GM12875 (cell line): ENCODE measurements at regions not wholly inside any gene's neighbourhood (a gene's known extent, or its start where the extent isn't known, plus 50 kb on each side); places are given as distances from the start of the nearest gene placed in this dataset.

ENCODE experiments used
- H3K4me3 ChIP-seq: one replicate; pipeline ENCODE4 v1.5.1; 2011; ENCODE audit warnings: low read depth, low read length, control low read depth
- CTCF ChIP-seq: IDR thresholded peaks from 2 replicates; pipeline ENCODE4 v1.5.1; 2011; ENCODE audit warnings: low read depth, mild to moderate bottlenecking, control low read depth, inconsistent platforms, low read length, moderate library complexity, borderline replicate concordance; ENCODE audit not compliant: insufficient read depth

- TF ChIP-seq CTCF: no peak
- H3K4me3 ChIP-seq: no peak overlapping the region
Observed at GRCh38 chr1:23622284-23622683, 63.0 kb upstream of the ID3 start.

DNA sequence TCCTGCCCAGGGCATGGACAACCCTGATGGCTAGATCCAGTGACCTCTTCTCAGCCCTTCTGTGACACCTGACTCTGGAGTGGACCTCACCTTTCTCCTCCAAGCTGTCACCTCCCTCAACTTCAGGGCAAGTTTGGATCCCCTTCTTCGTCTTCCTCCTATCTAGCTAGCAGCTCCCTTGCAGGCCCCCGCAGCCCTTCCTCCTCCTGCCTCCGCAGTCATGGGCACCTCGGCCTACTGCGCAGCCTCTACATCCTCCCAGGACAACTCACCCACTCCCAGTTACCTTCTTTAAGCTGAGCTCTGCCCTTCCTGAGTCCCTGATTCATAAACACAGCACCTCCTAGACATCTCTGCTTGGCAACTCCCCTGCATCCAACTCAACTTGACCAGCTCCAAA, 61.3 kb upstream of the ID3 start:
- H3K4me3 ChIP-seq: no peak overlapping the region
- TF ChIP-seq CTCF: no peak

DNA sequence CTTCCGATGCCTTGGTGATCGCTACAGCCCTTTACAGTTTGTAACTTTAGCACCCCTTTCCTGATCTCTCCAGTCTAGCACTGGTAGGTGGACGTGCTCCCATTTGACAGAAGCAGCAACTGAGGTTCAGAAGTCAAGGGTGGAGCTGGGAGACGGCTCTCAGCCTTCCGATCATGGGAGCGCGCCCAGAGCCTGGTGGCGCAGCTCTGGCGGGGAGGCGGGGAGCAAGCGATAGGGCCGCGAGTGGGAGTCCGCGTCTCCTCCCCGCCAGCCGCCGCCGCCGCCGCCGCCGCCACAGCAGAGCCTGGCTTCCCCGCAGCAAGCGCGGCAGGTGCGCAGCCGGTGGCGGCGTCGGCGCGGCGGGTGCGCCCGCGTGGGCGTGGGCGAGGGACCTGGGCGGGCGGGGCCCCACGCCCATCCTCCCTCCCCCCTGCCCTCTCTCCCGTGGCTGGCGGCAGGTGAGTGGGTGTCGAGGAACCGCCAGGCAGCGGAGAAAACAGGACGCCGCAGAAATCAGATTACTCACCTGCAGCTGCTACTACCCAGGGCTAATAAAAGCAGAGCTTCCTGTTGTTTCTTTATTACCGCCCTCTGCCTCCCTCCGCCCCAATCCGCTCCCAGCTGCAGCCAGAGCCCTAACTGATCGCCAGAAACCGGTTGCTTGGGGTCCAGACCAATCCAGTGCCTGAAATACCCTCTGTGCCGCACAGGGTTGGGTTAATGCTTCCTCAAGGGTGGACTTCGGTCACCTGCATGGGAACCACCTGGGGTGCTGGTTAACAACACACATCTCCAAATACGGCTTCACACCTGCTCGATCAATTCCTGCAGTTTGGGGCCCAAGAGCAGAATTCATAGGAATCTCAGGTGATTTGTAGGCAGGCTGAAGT, 60.2 kb upstream of the ID3 start:
- H3K4me3 ChIP-seq: peak overlapping the region; percentile 50
- TF ChIP-seq CTCF: no peak

GRCh38 chr1:23618586-23619083, 59.3 kb upstream of the ID3 start:
- peak overlapping the region; percentile 50 for H3K4me3 ChIP-seq

DNA sequence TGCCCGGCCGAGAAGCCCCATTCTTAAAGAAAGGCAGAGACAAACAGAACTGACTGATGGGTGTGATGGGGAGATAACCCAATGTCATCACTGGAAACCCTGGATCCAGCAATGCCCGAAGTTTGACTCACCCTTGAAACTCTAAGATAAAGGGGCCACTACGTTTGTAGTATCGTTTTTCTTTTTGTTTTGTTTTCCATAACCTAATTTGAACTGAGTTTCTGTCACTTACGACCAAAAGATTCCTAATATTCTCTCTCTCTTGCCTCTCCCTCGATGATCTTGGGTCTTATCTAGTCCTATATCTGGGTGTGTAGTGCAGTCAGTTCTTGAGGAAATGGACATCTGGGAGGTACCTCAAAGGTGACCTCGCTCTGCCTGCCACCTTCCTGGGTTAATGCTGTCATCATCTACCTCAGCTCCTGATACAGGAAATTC, 57.8 kb upstream of the ID3 start:
- no peak overlapping the region for H3K4me3 ChIP-seq
- no peak for TF ChIP-seq CTCF

More at GRCh38 chr1:23618586-23619083, 59.3 kb upstream of the ID3 start:
- TF ChIP-seq CTCF: no peak

DNA sequence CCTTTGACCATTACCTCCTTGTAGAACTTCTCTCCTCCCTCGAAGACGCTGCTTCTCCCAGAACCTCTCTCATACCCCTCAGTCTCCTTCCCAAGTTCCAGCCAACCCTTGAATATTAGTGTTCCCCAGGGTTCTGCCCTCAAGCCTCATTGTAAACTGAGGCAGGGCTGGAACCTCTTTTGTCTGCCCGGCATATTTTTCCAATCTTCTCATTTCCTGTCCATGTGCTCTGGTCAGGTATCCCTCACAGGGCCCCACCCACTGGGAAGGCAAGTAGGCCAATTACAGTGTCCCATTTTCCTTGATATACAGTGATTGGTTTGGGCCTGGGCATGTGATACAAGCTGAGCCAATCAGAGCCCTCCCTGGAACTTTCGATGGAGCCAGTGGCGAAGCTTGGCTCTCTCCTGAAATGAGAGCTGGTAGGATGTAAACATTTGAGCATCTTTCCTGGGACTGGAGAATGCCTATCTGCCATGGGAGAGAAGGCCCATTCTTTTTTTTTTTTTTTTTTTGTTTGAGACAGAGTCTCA, 57.1 kb upstream of the ID3 start:
- no peak for TF ChIP-seq CTCF
- H3K4me3 ChIP-seq: no peak overlapping the region

DNA sequence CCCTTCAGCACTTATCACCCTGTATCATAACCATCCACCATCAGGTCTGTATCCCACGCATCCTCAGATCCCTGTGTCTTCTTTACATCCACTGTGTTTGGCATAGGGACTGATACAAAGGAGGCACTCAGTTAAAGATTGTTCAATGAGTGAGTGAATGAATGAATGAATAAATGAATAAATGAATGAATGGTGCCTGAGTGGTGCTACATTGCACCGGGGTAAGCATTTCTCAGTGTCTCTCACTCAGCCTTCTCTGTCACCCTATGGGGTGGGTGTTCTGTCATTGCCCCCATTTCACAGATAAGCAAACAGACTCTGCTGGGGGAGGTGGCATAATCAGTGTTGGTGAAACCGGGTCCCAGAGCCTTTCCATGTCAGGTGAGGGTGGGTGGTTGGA, 56.6 kb upstream of the ID3 start:
- TF ChIP-seq CTCF: no peak
- H3K4me3 ChIP-seq: no peak overlapping the region
